DND-41 (cell line): ENCODE measurements at regions not wholly inside any gene's neighbourhood (a gene's known extent, or its start where the extent isn't known, plus 50 kb on each side); places are given as distances from the start of the nearest gene placed in this dataset.

ENCODE experiments used
- EZH2 ChIP-seq: IDR thresholded peaks from 3 replicates; pipeline ENCODE4 v1.6.1; 2012; ENCODE audit warnings: borderline replicate concordance, low read depth, mild to moderate bottlenecking, moderate library complexity, low read length, inconsistent platforms; ENCODE audit not compliant: severe bottlenecking
- TF ChIP-seq, protein P1 (sequence below): IDR thresholded peaks from 2 replicates; pipeline ENCODE4 v1.5.1; 2012; ENCODE audit warnings: borderline replicate concordance, low read length, moderate library complexity, mild to moderate bottlenecking; ENCODE audit not compliant: poor library complexity, severe bottlenecking; ENCODE audit errors: extremely low read depth

DNA sequence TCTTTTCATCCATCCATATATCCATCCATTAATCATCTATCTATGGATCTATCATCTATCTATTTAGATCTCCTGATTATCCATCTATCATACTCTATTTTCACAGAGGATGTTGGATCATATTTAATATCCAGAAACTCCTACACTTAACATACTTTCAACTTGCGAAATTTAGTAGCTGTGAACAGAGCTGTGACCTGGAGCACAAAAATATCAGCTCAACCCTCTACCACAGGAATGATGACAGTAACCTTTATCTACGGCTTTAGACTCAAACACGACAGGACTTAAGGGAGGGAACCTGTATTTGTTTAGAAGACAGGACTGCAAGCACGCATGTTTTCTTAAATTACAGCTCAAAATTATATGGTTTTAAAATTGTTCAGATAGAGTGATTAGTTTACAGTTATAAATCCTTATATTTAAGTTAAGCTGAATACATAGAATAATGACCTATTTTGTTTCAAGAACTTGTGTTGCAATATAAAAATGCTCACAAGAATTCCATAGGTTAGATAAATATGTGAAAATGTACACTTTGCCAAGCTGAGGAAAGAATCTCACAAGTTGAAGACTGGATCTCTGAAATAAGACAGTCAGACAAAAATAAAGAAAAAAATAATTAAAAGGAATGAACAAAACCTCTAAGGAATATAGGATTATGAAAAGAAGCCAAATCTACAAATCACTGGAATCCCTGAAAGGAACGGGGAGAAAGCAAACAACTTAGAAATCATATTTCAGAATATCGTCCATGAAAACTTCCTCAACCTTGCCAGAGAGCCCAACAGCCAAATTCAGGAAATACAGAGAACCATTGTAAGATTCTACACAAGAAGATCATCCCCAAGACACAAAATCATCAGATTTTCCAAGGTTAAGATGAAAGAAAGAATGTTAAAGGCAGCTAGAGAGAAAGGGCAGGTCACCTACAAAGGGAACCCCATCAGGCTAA is 142.0 kb downstream of the COL6A3 start:
- TF ChIP-seq, protein P1, sequence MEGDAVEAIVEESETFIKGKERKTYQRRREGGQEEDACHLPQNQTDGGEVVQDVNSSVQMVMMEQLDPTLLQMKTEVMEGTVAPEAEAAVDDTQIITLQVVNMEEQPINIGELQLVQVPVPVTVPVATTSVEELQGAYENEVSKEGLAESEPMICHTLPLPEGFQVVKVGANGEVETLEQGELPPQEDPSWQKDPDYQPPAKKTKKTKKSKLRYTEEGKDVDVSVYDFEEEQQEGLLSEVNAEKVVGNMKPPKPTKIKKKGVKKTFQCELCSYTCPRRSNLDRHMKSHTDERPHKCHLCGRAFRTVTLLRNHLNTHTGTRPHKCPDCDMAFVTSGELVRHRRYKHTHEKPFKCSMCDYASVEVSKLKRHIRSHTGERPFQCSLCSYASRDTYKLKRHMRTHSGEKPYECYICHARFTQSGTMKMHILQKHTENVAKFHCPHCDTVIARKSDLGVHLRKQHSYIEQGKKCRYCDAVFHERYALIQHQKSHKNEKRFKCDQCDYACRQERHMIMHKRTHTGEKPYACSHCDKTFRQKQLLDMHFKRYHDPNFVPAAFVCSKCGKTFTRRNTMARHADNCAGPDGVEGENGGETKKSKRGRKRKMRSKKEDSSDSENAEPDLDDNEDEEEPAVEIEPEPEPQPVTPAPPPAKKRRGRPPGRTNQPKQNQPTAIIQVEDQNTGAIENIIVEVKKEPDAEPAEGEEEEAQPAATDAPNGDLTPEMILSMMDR, result no peak
- TF ChIP-seq EZH2, result no peak
